DMS 273 (cell line): ENCODE measurements at regions not wholly inside any gene's neighbourhood (a gene's known extent, or its start where the extent isn't known, plus 50 kb on each side); places are given as distances from the start of the nearest gene placed in this dataset.
A peak's percentile ranks its signal among the peaks of the same experiment; 100 is the strongest.

Source experiments
- DNase-seq: peaks from one replicate; lab custom pipeline; 2025; ENCODE audit not compliant: unreplicated experiment; lab: John Stamatoyannopoulos, UW

GRCh38 chr14:22007784-22008412 is 334.3 kb upstream of the OR4E1 start:
- DNase-seq = no peak

GRCh38 chr14:22007363-22007762 is 333.7 kb upstream of the OR4E1 start:
- no peak for DNase-seq

GRCh38 chr14:22003461-22003860 is 329.8 kb upstream of the OR4E1 start:
- no peak for DNase-seq

DNA sequence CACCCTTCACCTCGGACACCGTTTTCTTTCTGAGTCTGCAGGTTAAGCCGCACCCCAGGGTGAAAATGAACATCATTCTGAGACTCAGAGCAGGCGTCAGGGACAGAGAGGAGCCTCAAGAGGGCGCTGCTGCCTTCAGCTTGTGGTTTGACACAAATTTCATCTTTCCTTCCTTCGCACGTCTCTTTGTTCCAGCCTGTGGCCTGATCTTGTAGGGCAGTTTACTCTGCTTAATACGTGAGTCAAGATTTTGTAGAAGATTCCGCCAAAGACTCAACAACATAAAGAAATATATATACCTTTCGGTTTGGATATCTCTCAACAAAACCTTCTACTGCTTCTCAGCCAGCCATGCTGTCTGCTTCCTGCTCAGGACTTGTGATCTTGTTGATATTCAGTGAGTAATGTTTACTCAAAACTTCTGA is 329.3 kb upstream of the OR4E1 start:
- DNase-seq = peak; percentile 11

DNA sequence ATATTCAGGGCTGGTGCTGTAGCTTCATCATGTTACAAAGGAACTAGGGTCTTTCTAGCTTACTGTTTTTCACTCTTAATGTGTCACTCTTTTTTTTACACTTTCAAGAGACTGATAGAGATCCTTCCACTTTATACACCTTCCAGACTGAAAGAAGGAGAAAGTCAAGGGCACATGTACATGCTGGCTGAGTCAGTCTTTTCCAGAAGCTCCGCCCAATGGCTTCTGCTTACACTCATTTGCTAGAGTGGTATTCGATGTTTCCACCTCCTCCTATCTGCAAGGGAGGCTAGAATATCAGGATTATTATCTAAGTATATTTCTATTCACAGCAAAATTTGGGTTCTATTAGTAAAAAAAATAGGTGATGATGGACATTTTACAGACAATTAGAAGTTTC is 325.8 kb upstream of the OR4E1 start:
- DNase-seq = no peak

GRCh38 chr14:21997300-21997699 is 323.7 kb upstream of the OR4E1 start:
- DNase-seq = peak; percentile 11

GRCh38 chr14:21995332-21995731 is 321.7 kb upstream of the OR4E1 start:
- no peak for DNase-seq

DNA sequence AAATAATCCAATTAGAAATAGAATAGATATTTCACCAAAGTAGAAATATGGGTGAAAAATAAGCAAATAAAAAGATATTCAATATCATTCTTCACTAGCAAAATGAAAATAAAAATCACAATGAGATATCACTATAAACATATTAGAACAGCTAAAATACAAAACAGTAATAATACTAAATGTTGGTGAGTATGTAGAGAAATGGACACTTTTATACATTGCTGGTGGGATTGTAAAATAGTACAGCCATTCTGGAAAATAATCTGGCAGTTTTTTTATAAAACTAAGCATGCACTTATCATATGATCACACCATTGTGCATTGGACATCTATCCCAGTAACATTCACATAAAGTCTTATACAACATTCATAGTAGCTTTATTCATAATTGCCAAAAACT is 320.2 kb upstream of the OR4E1 start:
- DNase-seq = no peak

DNA sequence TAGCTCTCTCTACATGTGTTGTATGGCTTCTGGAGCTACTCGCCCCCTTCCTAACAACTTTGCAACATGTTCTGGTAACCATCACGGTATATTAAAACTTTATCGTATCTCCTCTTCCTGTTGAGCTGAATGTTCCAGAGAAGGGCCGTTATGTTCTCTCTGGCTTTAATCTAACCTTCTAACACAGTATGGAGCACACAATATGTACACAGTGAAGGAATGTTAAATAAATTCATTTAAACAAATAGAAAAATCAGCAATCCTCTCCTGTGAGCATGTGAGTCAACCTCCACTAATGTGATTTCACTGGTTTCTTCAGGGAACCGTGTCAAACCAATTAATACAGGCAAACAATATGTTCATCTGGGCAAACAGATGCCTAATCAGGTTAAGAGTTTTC is 319.5 kb upstream of the OR4E1 start:
- DNase-seq = no peak

- no peak for DNase-seq
These were observed 317.5 kb upstream of the OR4E1 start for GRCh38 chr14:21991130-21991529.

GRCh38 chr14:21990116-21990515 is 316.5 kb upstream of the OR4E1 start:
- peak; percentile 20 for DNase-seq

DNA sequence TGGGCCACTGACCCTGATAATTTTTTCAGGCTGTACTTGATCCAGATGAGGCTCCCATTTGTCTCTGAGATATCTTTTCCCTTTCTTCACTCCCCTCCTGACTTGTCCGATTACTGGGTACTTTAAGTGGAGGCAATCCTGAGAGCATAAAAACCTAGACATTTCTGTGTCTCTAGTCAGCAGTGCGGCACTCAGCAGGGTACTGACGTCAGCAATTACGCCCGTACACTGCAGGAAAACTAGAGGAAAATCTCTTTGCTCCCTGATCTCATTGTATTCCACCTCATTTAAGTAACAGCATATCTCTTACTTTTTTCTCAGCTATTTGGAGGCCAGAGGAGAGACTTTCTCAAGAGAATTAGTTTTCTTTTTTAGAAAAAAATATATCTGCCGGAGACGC is 315.5 kb upstream of the OR4E1 start:
- DNase-seq = no peak

GRCh38 chr14:21988413-21988812 is 314.8 kb upstream of the OR4E1 start:
- DNase-seq = no peak

DNA sequence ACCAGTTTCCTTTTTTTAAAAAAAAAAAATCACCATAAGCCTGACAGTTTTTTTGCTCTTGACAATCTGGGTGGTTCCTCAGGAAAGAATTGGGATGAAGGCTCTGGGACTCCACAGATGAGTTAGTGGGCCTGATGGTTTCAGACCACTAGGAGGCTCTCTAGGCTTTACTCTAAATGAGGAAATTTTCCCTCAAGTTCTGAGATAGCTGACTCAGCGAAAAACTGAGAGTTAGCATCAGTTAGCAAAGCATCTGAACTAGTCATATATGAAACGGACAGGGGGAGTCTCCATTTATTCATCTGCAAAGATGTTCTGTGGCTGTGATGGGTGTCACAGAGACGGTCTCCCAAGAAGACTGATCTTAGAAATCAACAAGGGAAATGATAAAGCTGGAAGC is 314.3 kb upstream of the OR4E1 start:
- DNase-seq = peak; percentile 26

DNA sequence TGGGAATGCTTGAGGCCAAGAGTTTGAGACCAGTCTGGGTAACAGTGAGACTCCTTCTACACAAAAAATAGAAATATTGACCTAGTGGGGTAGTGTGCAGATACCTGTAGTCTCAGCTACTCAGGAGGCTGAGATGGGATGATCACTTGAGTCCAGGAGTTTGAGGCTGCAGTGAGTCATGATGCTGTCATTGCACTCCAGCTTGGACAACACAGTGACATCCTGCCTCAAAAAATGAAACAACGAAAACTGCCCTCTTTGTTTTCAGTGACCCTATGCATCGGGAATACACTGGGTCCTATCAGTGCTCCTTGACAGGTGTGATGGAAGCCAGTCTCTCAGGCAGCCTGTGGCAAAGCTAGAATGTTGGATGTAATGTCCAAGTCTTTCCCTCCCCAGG is 311.5 kb upstream of the OR4E1 start:
- DNase-seq = no peak

- no peak for DNase-seq
These were observed 305.3 kb upstream of the OR4E1 start for GRCh38 chr14:21978999-21979314.

- DNase-seq = peak; percentile 67
These were observed 304.8 kb upstream of the OR4E1 start for GRCh38 chr14:21978184-21978998.

DNA sequence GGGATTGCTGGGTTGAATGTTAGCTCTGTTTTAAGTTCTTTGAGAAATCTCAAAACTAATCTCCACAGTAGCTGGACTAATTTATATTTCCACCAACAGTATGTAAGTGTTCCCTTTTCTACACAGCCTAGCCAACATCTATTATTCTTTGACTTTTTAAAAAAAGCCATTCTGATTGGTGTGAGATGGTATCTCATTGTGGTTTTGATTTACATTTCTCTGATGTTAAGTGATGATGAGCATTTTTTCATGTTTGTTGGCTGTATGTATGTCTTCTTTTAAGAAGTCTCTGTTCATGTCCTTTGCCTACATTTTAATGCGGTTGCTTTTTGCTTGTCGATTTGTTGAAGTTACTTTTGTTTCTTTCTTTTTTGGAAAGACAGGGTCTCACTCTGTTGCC is 301.1 kb upstream of the OR4E1 start:
- DNase-seq = no peak

DNA sequence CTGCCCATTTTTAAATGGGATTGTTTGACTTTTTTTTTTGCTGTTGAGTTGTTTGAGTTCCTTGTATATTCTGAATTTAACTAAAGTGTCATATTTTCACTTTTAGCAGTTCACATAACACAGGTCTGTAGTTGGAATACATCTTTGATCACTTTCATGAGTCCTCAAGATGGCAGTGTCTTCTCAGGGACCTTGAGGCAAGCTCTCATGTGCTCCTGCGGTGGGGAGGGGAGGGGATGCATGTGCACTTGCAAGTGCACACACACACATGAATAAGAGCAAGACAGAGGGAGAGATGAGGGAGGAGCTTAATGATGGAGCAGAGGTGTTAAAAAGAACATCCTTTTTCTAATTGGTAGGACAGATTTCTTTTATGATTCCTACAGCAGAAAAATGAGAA is 291.4 kb upstream of the OR4E1 start:
- no peak for DNase-seq

GRCh38 chr14:21964180-21964579 is 290.6 kb upstream of the OR4E1 start:
- no peak for DNase-seq

DNA sequence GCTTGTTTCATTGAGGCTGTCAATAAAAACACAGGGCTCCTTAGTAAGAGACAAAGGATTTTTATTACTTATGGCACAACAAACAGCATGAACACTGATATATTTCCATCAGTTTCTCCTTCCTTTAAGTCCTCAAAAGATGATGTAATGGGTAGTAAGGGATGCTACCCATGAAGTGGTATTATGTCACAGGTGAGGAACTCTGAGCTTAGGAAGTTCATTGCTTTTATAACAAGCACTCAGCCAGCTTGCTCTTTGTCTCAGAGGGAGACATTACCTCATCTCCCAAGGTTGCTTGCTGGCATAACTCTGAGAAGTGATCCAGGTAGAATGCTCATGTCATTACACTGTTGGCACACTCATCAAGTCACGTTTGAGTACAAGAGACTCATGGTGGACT is 287.0 kb upstream of the OR4E1 start:
- no peak for DNase-seq

DNA sequence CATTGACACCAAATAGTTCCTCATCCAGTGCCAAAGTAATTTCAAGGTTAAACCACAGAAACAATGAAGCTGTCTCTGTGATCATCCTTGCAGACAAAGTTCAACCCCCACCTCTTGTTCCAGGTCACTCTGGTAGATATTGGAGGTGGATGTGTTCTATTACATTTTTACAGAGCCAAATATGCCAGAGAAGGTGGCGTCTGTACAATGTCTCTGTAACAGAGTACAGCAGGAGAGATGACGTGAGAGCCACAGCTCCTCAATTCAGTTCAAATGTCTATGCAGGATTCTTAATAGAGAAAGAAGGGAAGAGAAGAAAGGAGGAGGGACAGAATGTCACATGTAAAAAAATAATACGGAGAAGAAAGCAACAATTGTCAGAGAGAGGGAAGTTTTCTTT is 268.3 kb upstream of the OR4E1 start:
- no peak for DNase-seq
